Hematopoietic multipotent progenitor cell treated with erythropoietin and hydrocortisone succinate and interleukin-3 and kit ligand, for 4 days (in vitro differentiated cells): ENCODE measurements at regions not wholly inside any gene's neighbourhood (a gene's known extent, or its start where the extent isn't known, plus 50 kb on each side); places are given as distances from the start of the nearest gene placed in this dataset.
"Not testable (repeated sequence)": the region's sequence is repeated elsewhere in the genome, so short reads cannot be mapped to it uniquely, and the experiment has no call there.

Experiments used
- DNase-seq: peaks from one replicate; pipeline ENCODE4 v3.0.0-alpha.2; 2015

DNA sequence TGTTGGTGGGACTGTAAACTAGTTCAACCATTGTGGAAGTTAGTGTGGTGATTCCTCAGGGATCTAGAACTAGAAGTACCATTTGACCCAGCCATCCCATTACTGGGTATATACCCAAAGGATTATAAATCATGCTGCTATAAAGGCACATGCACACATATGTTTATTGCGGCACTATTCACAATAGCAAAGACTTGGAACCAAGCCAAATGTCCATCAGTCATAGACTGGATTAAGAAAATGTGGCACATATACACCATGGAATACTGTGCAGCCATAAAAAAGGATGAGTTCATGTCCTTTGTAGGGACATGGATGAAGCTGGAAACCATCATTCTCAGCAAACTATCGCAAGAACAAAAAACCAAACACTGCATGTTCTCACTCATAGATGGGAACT is 334.5 kb upstream of the SPRY2 start:
- DNase-seq = not testable (repeated sequence)

GRCh38 chr13:80671773-80672172 is 330.8 kb upstream of the SPRY2 start:
- DNase-seq = no peak

- no peak for DNase-seq
Observed at GRCh38 chr13:80669112-80669511, 328.2 kb upstream of the SPRY2 start.

DNA sequence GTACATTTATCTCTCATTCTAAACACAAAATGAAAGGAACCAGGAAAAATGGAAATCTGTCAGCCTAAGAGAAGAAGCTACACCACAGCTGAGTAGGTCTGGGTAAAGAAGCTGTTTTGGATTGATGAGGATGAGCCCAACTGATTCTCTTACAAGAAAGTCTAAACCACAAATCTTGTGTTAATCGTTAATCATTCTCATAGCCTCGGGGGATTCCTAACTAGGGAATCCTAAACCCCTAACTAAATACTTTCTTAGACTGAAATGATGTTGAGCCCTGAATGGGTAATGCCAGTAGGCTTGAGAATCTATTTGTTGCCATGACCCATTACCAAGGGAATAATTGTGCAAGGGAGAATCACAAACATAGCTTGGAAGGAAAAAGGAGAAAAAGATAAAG is 327.5 kb upstream of the SPRY2 start:
- no peak for DNase-seq

- DNase-seq = no peak
Observed at GRCh38 chr13:80666782-80667552, 326.0 kb upstream of the SPRY2 start.

GRCh38 chr13:80665792-80666333 is 324.9 kb upstream of the SPRY2 start:
- DNase-seq = no peak

DNA sequence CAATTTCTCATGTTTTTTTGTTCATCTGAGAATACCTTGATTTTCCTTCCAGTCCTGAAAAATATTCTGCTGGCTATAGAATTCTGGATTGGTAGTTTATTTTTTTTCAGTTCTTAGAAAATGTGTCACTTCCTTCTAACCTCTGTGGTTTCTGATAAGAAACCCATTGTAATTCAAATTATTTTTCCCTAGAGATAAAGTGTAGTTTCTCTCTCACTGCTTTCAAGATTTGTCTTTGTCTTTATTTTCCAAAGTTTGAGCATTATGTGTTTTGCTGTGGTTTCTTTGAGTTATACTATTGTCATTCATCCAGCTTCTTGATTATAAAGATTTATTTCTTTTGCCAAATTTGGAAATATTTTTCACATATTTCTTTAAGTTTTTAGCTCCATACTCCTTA is 324.0 kb upstream of the SPRY2 start:
- peak; percentile 48 for DNase-seq

GRCh38 chr13:80663788-80664187 is 322.9 kb upstream of the SPRY2 start:
- DNase-seq = no peak

- DNase-seq = no peak
Observed at GRCh38 chr13:80658705-80659104, 317.8 kb upstream of the SPRY2 start.

DNA sequence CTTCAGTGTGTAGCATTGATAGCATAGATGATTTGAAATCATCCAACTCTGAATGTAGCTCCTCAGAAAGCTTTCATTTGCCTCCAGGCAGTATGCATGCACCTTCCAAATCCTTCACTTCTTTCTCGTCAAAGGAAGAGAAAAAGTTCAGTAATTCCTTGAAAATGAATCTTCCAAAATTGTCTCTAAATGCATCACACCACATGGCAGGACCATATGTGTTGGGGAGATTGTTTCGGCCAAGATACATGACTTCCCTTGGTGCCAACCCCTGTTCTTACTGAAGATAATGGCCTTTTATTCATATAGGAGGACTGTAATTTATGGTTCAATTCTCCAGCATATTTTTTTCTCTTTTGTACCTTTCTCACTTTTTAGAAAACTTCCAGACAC is 315.6 kb upstream of the SPRY2 start:
- no peak for DNase-seq

GRCh38 chr13:80655778-80656511 is 315.0 kb upstream of the SPRY2 start:
- no peak for DNase-seq

- peak; percentile 15 for DNase-seq
Observed at GRCh38 chr13:80654638-80655249, 313.8 kb upstream of the SPRY2 start.

DNA sequence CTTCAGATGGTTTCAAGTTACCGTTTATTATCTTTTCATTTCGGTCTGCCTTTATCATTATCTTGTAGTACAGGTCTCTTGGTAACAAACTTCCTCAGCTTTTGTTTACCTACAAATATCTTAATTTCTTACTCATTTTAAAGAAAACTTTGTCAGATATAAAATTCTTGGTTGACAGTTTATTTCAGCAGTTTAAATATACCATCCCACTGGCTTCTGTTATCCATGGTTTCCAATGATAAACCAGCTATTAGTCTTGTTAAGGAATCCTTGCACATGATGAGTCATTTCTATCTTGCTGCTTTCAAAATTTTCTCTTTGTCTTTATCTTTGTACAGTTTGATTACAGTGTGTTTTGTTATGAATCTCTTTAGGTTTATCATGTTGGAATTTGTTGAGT is 308.3 kb upstream of the SPRY2 start:
- DNase-seq = no peak

- DNase-seq = no peak
Observed at GRCh38 chr13:80642641-80643040, 301.7 kb upstream of the SPRY2 start.

- DNase-seq = no peak
Observed at GRCh38 chr13:80633251-80633650, 292.3 kb upstream of the SPRY2 start.

DNA sequence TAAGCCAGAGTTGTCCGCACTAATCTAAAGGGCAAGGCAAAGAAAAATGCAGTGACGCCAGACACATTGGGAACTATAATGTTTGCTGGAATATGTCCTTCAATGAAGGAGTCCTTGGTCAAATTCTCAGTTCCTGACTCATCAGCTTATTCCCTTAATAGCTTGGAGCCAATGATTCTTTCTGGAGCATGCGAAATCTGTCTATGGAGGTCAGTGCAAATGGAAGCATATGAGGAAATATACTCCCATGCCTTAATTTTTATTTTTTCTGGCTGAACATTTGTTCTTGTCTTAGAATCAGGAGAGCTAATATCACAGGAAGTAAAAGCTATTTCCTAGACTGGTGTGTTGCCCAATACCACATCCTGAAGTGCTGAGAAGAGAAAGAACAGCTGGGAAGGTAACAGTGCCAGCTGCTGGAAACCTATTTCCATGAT is 289.8 kb upstream of the SPRY2 start:
- DNase-seq = peak; percentile 21

DNA sequence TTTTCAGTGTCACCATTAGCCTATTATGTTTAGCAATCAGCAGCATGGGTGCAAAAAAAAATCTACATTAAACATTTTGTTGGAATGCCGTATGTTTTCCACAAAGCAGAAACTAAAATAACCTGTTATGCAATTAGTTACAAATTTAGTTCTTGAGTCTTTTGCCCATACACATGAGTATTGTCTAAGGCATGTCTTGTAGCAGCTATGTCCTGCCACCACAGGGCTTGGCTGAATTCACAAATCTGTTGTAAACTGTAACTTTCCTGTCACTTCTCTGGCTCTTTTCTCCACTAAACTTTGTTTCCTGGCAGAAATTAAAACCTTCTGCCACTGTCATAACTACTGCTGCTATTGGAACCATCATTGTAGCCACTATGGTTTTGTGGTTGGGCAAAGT is 277.9 kb upstream of the SPRY2 start:
- no peak for DNase-seq

GRCh38 chr13:80612804-80613203 is 271.9 kb upstream of the SPRY2 start:
- no peak for DNase-seq

DNA sequence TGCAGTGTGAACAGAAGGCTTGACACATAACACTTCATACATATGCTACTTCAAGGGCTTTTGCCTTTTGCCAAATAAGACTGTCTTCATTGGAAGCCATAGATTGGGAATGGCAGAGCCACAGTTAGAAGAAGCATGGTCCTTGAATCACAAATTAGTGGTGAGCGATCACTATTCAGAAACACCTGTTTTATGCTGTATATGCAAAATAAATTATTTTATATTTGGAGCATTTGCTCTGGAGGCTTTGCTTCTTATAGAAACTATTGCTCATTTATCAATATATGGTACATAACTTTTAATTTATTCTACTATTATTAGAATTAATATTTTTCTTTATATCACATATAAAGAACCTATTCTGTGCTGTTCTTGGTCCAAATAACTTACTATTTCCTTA is 270.4 kb upstream of the SPRY2 start:
- DNase-seq = no peak

DNA sequence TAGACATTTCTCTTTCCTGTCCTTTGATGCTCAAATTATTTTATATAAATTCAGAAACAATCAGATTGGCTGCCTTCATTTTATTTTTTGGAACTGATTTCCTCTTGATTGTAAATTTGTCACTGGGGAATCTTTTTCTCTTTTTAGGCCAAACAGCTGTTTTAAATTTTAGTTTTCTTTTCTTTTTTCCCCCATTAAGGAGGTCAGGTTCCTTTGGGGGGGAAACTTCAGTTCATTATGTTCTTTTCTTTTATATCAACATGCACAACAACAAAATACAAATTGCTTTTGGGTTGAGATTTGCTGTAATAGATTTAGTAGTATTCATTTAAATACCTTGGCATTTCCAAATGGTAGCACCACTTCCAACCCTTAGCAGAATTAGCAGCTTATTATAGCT is 264.8 kb upstream of the SPRY2 start:
- DNase-seq = no peak

GRCh38 chr13:80605011-80605410 is 264.1 kb upstream of the SPRY2 start:
- DNase-seq = no peak

- DNase-seq = peak; percentile 16
Observed at GRCh38 chr13:80604098-80604497, 263.2 kb upstream of the SPRY2 start.

GRCh38 chr13:80603351-80603750 is 262.4 kb upstream of the SPRY2 start:
- no peak for DNase-seq

- DNase-seq = no peak
Observed at GRCh38 chr13:80599765-80600164, 258.8 kb upstream of the SPRY2 start.
